HG03571 (cell line): ENCODE measurements at regions not wholly inside any gene's neighbourhood (a gene's known extent, or its start where the extent isn't known, plus 50 kb on each side); places are given as distances from the start of the nearest gene placed in this dataset.

Source experiments
- ATAC-seq: cut with Tn5 transposase; IDR thresholded peaks from one replicate; pipeline ENCODE4 v1.9.1; 2021; ENCODE audit not compliant: unreplicated experiment

DNA sequence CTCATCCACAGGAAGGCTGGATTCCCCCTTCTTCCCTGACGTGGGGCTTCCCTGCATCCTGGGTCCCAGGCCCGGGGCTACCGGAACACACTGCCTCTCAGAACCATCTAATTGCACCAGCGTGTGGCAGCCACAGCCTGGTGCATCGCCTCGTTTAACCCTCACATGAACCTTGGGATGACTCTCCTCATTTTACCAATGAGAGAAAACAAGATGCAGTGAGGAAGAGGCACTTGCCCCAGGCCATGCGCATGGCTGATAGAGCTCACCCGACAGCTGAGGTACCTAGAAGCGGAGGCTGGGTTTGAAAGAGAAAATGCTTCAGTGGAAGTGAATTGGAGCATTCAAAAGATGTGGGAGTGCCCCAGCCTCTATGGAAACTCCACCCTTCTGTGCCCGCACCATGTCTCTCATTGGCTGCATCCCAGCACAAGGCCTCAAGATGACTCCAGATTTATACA is 162.3 kb downstream of the KATNIP start:
- ATAC-seq, result no peak

DNA sequence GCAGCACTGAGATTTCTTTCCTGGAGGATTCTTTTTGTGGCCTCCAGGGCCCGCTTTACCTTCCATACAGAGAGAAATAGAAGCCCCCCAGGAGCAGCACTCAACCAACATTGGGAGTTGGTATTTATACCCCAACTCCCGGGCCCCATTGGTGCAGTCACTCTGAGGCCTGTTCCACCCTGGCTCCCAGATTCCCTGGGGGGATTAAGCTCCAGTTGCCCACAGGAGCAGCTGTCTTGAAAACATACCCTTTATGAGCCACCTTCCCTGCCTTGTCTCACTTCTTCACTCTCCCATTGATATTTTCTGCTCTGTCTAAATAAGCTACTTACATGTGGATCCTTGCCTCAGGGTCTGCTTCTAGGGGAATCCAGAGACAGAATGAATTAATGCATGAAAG is 167.8 kb downstream of the KATNIP start:
- no peak for ATAC-seq

DNA sequence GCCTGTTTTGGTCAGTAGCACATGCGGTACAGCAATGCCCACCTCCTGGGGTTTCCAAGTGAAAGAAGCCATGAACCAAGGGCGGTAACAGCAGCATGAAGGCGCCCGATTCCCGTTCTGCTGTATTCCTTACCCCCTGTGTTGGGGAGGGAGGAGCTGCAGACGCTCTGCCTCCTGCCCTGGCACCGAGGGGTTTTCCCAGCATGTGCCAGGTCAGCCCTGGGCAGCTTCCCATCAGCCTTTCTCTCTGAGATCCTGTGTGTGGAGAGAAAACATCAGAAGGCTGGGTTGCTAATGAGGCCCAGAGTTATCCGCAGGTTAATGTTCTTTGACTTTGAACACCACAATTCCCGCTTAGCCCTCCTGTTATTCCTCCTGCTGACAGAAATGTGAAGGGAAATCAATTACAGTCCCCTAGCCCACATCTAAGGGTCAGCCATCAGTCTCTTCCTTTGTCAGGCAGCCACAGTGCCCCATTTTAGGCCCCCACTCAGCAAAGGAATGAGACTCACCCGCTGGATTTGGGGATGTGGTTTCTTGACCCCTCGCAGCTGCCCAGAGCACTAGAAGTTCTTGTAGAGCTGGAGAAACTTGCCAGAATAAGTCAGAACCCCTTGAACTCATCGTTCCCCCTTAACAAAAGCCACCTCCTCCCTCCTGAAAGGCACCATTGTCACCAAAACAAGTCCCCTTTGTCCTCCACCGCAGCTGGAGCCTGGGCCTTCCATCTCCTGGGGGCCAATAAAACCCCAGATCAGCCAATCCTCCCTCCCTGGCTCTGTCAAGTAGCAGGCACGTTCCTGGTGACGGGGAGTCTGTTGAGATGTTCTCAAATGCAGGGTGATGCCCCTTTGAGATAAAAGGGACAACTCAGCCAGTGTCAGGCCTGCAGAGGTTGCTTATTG is 168.5 kb downstream of the KATNIP start:
- no peak for ATAC-seq

DNA sequence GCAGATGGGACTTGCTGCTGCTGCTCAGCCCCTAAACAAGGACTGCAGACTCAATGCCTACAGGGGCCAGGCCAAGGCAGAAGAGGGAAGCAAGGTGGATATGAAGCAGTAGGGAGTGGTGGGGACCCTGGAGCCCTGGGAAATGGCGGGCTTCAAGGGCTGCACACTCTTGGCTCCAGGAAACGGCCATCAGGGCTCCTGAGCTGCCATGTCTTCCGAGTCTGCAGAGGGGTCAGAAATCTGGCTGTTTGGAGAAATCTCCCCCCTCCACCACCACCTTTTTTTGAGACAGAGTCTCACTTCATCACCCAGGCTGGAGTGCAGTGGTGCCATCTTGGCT is 169.1 kb downstream of the KATNIP start:
- ATAC-seq, result no peak

DNA sequence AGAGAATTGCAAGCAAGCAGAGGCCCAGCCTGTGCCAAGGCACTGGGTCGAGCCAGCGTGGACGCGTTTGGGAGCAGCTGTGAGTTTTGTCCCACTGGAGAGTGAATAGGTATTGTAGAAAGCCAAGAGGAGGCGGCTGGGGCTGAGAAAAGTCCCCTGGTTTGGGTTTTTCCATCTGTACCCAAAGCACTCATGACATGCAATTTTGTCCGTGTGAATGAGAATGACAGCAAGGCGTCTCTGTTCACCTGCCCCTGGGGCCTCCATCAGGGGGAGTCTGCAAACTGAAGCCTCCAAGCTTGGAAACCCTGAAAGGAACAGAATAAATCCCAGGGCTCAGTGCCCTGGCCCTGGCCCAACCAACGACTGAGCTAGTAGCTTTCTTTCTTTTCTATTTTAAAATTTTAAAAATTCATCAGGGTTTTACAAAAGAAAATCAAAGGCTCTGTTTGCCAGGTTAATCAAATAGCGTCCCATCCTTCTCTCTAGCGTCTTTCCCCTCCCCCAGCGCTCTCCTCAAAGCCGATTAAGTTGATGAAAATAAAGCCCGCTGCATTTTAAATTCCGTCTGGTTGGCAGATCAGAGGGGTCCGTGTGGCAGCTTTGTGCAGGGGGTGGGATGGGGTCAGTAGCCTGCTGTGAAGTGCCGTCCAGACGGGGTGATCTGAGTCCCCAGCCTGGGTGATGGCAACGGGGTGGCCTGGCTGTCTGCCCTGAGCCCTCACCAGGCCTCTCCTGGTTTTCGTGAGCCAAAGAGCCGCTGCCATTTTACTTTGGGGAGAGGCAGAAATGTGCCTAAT is 171.0 kb downstream of the KATNIP start:
- no peak for ATAC-seq

DNA sequence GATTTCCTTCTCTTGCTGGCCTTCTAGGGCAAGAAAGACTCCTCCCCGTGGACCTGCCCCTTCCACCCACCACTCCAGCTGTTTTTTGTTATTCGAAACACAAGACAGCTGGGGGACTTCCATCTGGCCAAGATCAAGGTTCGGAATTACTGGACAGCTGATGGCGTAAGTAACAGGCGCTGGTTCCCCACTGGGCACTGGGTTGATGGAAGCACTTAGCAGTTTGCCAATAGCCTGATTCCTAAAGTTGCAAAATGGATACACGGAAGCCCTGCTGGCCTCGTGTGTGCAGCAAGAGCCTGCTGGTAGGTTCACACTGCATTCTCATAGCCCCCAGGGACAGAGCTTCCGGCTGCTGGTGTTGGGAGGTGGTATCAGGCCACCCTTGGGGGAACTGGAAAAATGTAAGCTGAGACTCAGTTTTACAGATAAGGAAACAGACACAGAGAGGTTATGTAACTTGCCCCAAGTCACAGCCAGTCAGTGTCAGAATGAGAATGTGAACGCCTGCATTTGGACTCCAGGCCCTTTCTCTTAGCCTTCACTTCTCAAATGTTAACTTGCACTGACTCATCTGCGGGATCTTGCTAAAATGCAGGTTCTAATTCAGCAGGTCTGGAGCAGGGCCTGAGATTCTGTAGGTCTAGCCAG is 171.7 kb downstream of the KATNIP start:
- no peak for ATAC-seq

DNA sequence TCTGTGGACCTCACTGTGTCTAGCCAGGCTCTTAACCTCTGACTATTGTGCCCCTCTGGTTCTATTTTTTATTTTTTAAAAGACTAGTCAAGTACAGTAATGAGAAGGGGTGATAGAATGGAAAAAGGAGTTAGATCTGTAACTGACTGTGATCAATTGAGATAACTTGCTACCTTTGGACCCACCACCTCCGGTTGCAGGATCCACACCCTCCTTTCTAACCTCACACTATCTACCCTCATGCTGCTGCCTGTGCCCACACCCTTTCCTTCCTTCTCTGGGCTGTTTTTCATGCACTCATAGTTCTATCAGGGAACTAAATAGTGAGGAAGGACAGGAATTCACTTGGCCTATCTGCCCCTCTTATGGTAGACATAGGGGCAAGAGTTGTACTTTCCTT is 172.3 kb downstream of the KATNIP start:
- ATAC-seq, result no peak

- no peak for ATAC-seq
These were observed 173.0 kb downstream of the KATNIP start for GRCh38 chr16:27722892-27723450.

GRCh38 chr16:27723711-27724481 is 174.0 kb downstream of the KATNIP start:
- no peak for ATAC-seq

DNA sequence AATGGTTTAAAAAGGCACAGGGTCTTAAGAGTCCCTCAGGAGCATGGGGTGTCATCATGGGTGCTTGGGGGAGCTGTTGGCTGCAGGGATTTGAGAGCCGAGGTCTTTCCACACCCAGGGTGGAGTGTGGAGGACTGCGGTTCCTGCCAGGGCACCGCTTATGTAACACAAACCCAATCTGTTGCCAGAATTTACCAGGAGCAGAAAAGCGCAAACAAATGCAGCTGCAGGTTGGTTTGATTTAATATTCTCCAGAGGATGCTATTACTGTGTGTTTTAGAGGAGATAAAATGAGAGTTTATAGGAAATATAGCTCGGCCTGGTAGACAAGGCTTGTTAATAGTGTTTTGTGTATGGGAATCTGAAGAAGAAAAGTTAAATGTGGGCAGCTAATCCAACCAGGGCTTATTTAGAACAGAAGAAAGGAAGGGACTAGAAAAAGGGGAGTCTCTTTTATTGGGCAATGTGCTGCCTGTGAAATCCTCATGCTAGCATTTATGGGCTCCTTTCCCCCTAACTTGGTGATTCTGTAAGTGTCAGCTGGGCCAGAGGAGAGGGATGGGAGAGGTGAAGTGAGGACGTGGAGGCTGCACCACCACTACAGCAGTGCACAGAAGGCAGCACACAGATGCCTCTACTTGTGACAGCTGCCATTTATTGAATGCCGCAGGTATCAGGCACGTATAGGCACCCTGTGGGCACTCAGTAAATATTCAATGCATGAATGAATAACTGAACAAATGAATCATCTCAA is 174.7 kb downstream of the KATNIP start:
- ATAC-seq, result no peak

DNA sequence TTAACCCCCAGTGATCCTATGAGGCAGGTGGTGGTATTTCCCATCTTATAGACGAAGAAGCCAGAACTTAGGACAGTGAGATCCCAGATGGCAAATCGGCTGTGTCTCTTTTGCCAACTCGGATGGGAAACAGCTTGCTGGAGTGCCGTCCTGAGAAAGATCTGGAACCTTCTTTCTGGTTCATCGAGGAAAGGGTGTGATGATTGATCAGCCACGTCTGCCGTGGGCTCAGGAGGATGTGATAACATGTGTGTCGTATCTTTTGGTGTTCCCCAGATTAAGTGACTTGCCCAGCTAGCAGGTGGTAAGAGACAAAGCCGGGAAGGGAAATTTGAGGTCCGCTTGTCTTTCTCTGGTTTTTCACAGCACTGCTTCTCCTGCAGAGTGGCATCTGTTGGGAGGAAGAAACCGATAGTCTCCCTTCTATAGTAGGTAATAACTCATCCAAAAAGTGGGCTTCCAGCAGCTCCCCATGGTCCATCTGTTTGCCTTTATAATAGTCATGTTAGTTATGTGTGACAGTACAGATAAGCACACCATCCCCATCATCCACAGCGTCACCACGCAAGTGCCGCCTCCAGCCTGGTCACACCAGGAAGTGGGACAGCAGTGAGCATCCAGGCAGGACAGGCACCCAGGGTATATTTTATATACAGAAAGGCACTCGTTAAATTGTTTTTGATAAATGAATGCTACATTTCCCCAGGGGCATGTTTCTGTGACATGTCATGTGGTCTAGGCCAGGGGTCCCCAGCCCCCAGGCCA is 175.5 kb downstream of the KATNIP start:
- ATAC-seq, result no peak

DNA sequence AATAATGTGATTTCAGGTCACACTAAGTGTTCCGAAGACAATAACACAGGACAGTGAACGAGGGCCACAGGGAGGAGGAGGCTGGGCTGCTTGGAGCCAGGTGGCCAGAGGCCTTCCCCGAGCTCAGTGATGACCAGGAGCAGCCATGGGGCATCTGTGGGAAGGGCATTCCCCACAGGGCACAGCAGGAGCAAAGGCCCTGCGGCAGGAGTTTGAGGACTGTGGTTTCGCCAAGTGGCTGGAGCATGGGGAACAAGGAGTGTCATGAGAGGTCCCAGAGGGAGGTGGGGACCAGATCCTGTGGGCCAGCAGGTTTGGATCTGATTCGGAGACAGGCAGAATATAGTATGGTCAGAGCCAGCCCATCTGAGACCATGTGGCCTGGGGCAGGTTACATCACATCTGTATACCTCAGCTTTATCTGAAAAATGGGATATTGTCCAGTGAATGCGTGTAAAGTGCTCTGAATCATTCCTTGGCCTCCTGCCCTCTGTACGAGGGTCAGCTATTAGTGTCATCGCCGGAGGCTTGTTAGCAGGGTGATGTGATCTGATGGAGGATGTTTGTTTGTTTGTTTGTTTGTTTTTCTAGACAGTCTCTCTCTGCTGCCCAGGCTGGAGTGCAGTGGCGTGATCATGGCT is 176.8 kb downstream of the KATNIP start:
- no peak for ATAC-seq

- ATAC-seq, result no peak
These were observed 178.0 kb downstream of the KATNIP start for GRCh38 chr16:27727941-27728340.

GRCh38 chr16:27728691-27729090 is 178.7 kb downstream of the KATNIP start:
- ATAC-seq, result no peak

DNA sequence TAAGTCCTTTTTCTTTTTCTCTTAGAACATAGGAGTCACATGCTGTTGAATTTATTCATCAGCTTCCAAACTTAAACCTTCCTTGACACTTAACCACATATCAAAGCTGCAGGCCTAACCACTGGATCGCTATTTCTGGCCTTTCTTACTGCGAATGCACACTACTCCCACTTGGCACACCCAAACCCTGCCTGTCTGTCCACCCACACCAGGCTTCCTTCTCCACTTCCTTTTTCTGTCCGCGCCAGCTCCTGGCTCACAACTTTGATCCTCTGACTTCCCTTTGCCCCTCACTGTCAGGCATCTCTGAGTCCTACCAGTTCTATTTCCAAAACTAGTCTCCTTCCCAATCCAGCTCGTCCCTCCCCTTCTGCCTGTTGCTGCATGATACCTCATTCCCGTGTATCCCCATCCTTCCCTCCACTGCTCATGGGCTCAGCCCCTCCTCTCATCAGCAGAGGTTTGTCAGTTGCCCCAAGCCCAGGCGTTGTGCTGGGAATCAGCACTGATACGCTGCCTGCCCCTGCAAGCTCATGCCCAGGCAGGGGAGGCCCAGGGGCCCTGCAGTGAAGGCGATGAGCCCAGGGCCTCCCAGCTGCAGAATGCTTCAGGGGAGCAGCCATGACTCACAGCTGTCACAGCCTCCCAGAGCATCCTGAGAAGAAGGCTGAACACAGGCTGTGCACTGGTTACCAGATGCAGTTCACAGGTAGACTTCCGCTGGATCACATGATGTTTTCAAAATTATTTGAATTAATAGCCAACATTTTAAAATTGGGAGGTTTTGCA is 179.8 kb downstream of the KATNIP start:
- no peak for ATAC-seq

DNA sequence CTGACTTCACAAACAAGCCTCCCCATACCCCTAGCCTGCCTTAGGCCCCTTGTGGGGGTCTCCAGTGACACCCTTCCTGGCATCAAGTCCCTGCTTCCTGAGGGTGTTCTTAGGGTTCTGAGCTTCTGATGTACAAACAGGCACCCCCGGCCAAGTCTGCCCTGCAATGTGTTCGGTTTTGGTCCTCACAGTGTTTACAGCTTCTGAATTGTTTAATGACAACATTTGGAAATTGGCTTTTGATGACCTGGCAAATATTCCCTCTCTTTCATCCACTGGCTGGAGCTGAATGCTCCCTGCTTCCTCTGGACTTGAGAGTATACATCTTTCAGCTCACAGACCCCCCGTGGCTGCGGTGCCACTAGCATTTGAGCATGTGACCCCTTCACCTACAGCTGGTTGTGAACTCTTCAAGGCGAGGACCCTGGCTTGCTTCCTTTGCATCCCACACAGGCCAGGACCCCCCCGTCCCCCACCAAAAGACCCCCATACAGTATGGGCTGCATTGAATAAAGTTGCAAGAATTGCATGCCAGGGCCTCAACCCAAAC is 180.8 kb downstream of the KATNIP start:
- ATAC-seq, result no peak

- ATAC-seq, result no peak
These were observed 185.1 kb downstream of the KATNIP start for GRCh38 chr16:27735031-27735430.

DNA sequence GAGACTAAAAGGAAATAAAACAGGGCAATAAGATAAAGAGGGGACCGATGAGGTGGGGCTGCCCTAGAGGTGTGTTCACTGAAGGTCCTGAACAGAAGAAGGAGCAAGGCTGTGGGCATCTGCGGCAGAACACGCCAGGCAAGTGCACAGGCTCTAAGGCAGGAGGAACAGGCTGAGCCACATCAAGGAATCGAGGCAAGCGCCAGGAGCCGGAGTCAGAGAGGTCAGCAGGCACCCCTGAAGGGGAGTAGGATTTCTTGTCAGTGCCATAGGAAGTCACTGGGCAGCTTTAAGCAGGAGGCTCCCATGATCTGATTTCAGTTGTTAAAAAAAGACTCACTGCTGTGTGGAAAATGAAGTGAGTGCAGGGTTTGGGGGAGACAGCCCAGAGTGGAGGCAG is 186.5 kb downstream of the KATNIP start:
- ATAC-seq, result no peak
